OCI-LY1 (cell line): ENCODE measurements at regions not wholly inside any gene's neighbourhood (a gene's known extent, or its start where the extent isn't known, plus 50 kb on each side); places are given as distances from the start of the nearest gene placed in this dataset.

Experiments
- H2AFZ ChIP-seq: fragments of 200-600 bp; sonication (generic), shearing (Covaris generic); 2 replicates; pipeline ENCODE4 v1.6.0; 2014; ENCODE audit warnings: antibody characterized with exemption, mild to moderate bottlenecking, low read length
- H3F3A ChIP-seq: fragments of 200-600 bp; sonication (generic), shearing (Covaris generic); 2 replicates; pipeline ENCODE4 v1.6.0; 2014; ENCODE audit warnings: mild to moderate bottlenecking, antibody characterized with exemption, low read length, moderate library complexity; ENCODE audit not compliant: insufficient read depth
- H3K27ac ChIP-seq: fragments of 200-600 bp; sonication (generic); 2 replicates; pipeline ENCODE4 v1.5.1; 2014; ENCODE audit warnings: low read length, mixed run types, mild to moderate bottlenecking, low read depth; ENCODE audit not compliant: poor library complexity, severe bottlenecking
- H3K27me3 ChIP-seq: fragments of 200-600 bp; sonication (generic); 2 replicates; pipeline ENCODE4 v1.6.0; 2014; ENCODE audit warnings: antibody characterized with exemption, mild to moderate bottlenecking, low read length, moderate library complexity; ENCODE audit not compliant: insufficient read depth
- H3K36me3 ChIP-seq: fragments of 200-600 bp; sonication (generic); 2 replicates; pipeline ENCODE4 v1.6.1; 2014; ENCODE audit warnings: mild to moderate bottlenecking, antibody characterized with exemption, low read length, moderate library complexity, mixed read lengths; ENCODE audit not compliant: insufficient read depth
- H3K4me1 ChIP-seq: fragments of 200-600 bp; sonication (generic); 2 replicates; pipeline ENCODE4 v1.5.1; 2014; ENCODE audit warnings: mild to moderate bottlenecking, low read length, moderate library complexity; ENCODE audit not compliant: insufficient read depth, severe bottlenecking
- H3K4me2 ChIP-seq: fragments of 200-600 bp; sonication (generic), shearing (Covaris generic); 2 replicates; pipeline ENCODE4 v1.6.1; 2014; ENCODE audit warnings: low read length
- H3K4me3 ChIP-seq: fragments of 200-600 bp; sonication (generic); 2 replicates; pipeline ENCODE4 v1.5.1; 2014; ENCODE audit warnings: low read length, low read depth, mild to moderate bottlenecking, mixed read lengths; ENCODE audit not compliant: poor library complexity, severe bottlenecking
- H3K79me2 ChIP-seq: fragments of 200-600 bp; shearing (Covaris generic); 2 replicates; pipeline ENCODE4 v1.6.1; 2016; ENCODE audit warnings: mixed run types, low read length, mixed read lengths; ENCODE audit not compliant: insufficient read depth
- H3K9ac ChIP-seq: fragments of 200-600 bp; sonication (generic), shearing (Covaris generic); 2 replicates; pipeline ENCODE4 v1.6.1; 2014; ENCODE audit warnings: mild to moderate bottlenecking, low read length, mixed read lengths
- H3K9me2 ChIP-seq: fragments of 200-600 bp; sonication (generic), shearing (Covaris generic); 2 replicates; pipeline ENCODE4 v1.6.1; 2014; ENCODE audit warnings: low read depth, mild to moderate bottlenecking, low read length, mixed read lengths
- H3K9me3 ChIP-seq: fragments of 200-600 bp; shearing (Covaris generic); 2 replicates; pipeline ENCODE4 v1.6.1; 2014; ENCODE audit warnings: low read length, mixed read lengths
- H4K20me1 ChIP-seq: fragments of 200-600 bp; sonication (generic), shearing (Covaris generic); 2 replicates; pipeline ENCODE4 v1.6.0; 2016; ENCODE audit warnings: mild to moderate bottlenecking, low read length; ENCODE audit not compliant: insufficient read depth
- EZH2 ChIP-seq: fragments of 200-600 bp; sonication (generic), shearing (Covaris generic); IDR thresholded peaks from 2 replicates; pipeline ENCODE4 v1.8.0; 2017; ENCODE audit warnings: borderline replicate concordance, mixed run types, mild to moderate bottlenecking, antibody characterized with exemption, low read length, moderate library complexity, mixed read lengths
- TF ChIP-seq, protein P1 (sequence below): fragments of 200-600 bp; sonication (generic), shearing (Covaris generic); IDR thresholded peaks from 2 replicates; pipeline ENCODE4 v1.5.1; 2017; ENCODE audit warnings: mild to moderate bottlenecking, antibody characterized with exemption, low read length, moderate library complexity, mixed read lengths

DNA sequence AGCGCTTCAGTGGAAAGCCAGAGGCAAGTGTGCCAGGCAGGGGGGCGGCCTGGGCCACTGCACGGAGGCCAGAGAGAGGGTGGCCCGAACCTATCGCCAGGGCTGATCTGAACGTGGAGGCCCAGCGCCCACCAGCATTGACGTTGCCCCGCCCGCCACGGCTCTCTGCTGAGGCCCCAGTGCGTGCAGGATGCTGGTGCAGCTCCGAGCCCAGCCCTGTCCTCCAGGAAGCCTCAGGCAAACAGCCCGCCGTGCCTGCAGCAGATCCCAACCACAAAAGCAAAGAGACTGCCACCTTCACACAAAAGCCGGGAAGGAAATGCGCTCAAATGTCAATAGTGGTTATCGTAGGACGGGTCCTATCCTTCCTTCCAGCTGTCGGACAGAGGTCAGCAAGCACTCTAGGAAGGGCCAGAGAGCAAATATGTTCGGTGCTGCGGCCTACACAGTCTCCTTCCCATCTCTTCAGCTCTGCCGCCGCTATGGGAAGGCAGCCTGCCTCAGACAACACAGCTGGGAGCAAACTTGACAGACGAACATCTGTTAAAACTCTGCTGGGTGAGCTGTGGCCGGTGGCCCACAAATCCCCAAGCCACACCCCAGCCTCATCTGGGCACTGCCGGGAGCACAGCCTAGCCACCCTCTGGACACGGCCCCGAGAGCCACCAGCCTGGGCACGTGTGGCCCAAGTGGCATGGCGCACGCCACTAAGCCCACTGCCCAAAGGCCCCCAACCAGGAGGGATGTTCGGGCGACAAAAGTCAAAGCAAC, 146.2 kb downstream of the CRYBB2 start:
- no peak overlapping the region for H3K4me3 ChIP-seq
- no peaks in the 10 kb centered on the region for H3K79me2 ChIP-seq
- H3K27ac ChIP-seq: no peak overlapping the region
- no peaks in the 10 kb centered on the region for H3K9me3 ChIP-seq
- no peaks in the 10 kb centered on the region for H3K9me2 ChIP-seq
- no peaks in the 10 kb centered on the region for H3K4me1 ChIP-seq
- H3K4me2 ChIP-seq: no peak overlapping the region
- no peak overlapping the region for H2AFZ ChIP-seq
- TF ChIP-seq, protein P1, sequence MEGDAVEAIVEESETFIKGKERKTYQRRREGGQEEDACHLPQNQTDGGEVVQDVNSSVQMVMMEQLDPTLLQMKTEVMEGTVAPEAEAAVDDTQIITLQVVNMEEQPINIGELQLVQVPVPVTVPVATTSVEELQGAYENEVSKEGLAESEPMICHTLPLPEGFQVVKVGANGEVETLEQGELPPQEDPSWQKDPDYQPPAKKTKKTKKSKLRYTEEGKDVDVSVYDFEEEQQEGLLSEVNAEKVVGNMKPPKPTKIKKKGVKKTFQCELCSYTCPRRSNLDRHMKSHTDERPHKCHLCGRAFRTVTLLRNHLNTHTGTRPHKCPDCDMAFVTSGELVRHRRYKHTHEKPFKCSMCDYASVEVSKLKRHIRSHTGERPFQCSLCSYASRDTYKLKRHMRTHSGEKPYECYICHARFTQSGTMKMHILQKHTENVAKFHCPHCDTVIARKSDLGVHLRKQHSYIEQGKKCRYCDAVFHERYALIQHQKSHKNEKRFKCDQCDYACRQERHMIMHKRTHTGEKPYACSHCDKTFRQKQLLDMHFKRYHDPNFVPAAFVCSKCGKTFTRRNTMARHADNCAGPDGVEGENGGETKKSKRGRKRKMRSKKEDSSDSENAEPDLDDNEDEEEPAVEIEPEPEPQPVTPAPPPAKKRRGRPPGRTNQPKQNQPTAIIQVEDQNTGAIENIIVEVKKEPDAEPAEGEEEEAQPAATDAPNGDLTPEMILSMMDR: no peak
- TF ChIP-seq EZH2: no peak
- H3K27me3 ChIP-seq: no peaks in the 10 kb centered on the region
- no peak overlapping the region for H3K9ac ChIP-seq
- H3F3A ChIP-seq: no peaks in the 10 kb centered on the region
- no peaks in the 10 kb centered on the region for H4K20me1 ChIP-seq
- no peaks in the 10 kb centered on the region for H3K36me3 ChIP-seq

DNA sequence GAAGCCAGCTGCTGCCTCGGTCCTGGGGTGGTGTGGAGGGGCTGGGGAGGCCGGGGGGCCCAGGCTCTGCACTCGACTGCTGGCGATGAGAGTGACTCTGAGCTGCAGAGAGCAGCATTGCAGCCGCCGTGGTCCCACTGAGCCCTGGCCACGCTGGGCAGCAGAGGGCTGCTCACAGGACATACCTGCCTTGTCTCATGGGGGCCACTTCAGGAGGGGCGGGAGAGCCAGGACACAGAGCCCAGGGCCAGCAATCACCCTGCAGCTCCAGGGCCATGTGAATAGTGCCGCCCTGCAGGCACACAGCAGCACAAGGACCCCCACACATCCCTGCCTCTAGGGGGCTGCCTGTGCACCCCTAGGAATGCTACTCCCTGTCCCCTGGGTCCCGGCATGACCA, 147.0 kb downstream of the CRYBB2 start:
- Histone ChIP-seq H3K9me2 (no peaks in the 10 kb centered on the region), H3K9me3 (no peaks in the 10 kb centered on the region), H3K4me3 (no peak overlapping the region), H3K36me3 (no peaks in the 10 kb centered on the region), H3K9ac (no peak overlapping the region), H2AFZ (no peak overlapping the region), H3K4me1 (no peaks in the 10 kb centered on the region), H3F3A (no peaks in the 10 kb centered on the region), H3K27me3 (no peaks in the 10 kb centered on the region), H4K20me1 (no peaks in the 10 kb centered on the region), H3K4me2 (no peak overlapping the region), H3K79me2 (no peaks in the 10 kb centered on the region), H3K27ac (no peak overlapping the region)
- no peak for TF ChIP-seq EZH2
- TF ChIP-seq, protein P1: no peak

DNA sequence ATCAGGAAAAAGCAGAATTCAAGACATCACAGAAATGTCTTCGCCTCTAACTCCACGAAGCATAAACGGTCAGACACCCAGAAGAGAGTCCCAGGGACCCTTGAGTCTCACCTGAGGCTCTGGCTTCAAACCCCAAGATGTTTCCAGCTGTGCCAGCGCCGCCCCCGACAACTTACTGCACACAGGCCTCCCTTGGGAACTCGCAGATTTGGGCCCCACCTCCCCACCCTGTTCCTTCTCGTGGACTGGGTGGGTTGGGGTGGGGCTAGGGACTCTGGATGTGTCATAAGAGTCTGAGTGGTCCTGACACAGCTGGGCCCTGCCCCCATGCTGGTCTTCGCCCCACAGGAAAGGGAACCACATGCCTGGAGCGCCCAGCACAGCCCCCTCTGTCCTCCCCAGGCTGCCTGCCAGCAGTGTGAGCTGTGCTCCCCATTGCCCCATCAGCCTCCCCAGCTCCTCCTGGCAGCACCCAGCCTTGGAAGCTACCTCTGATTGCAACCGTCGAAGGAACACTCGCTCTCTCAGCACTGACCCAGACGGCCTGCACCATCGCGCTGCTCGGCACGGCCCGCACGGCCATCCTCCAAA, 147.5 kb downstream of the CRYBB2 start:
- Histone ChIP-seq H3K4me2 (no peak overlapping the region), H3K4me1 (no peaks in the 10 kb centered on the region), H3F3A (no peaks in the 10 kb centered on the region), H2AFZ (no peak overlapping the region), H3K36me3 (no peaks in the 10 kb centered on the region), H3K9me2 (no peaks in the 10 kb centered on the region), H3K4me3 (no peak overlapping the region), H3K9ac (no peak overlapping the region), H3K79me2 (no peaks in the 10 kb centered on the region), H3K27me3 (no peaks in the 10 kb centered on the region), H3K9me3 (no peaks in the 10 kb centered on the region), H3K27ac (no peak overlapping the region), H4K20me1 (no peaks in the 10 kb centered on the region)
- TF ChIP-seq EZH2: no peak
- TF ChIP-seq, protein P1: no peak
